ENCODE measurements at regions not wholly inside any gene's neighbourhood (a gene's known extent, or its start where the extent isn't known, plus 50 kb on each side); places are given as distances from the start of the nearest gene placed in this dataset.
"Not testable (repeated sequence)": the region's sequence is repeated elsewhere in the genome, so short reads cannot be mapped to it uniquely, and the experiment has no call there.

- DNase-seq (ENCODE audit: low spot score) = not testable (repeated sequence)
Observed at GRCh38 chr9:75459311-75459710, 371.0 kb downstream of the OSTF1 start.

GRCh38 chr9:75461183-75461582, 372.9 kb downstream of the OSTF1 start:
- no peak for DNase-seq (ENCODE audit: low spot score)

GRCh38 chr9:75462866-75463265, 374.6 kb downstream of the OSTF1 start:
- DNase-seq (ENCODE audit: low spot score) = no peak

GRCh38 chr9:75463871-75464270, 375.6 kb downstream of the OSTF1 start:
- no peak for DNase-seq (ENCODE audit: low spot score)

- DNase-seq (ENCODE audit: low spot score) = no peak
Observed at GRCh38 chr9:75464726-75465125, 376.4 kb downstream of the OSTF1 start.

- DNase-seq (ENCODE audit: low spot score) = no peak
Observed at GRCh38 chr9:75467142-75467541, 378.8 kb downstream of the OSTF1 start.

- no peak for DNase-seq (ENCODE audit: low spot score)
Observed at GRCh38 chr9:75471549-75472114, 383.3 kb downstream of the OSTF1 start.

GRCh38 chr9:75482566-75482965, 394.3 kb downstream of the OSTF1 start:
- DNase-seq (ENCODE audit: low spot score) = no peak

- no peak for DNase-seq (ENCODE audit: low spot score)
Observed at GRCh38 chr9:75483636-75484035, 395.3 kb downstream of the OSTF1 start.

- no peak for DNase-seq (ENCODE audit: low spot score)
Observed at GRCh38 chr9:75487856-75488718, 399.8 kb downstream of the OSTF1 start.

GRCh38 chr9:75488719-75489110, 400.4 kb downstream of the OSTF1 start:
- DNase-seq (ENCODE audit: low spot score) = no peak

- no peak for DNase-seq (ENCODE audit: low spot score)
Observed at GRCh38 chr9:75490326-75490725, 400.1 kb upstream of the PCSK5 start.

- no peak for DNase-seq (ENCODE audit: low spot score)
Observed at GRCh38 chr9:75491533-75491932, 398.9 kb upstream of the PCSK5 start.

- DNase-seq (ENCODE audit: low spot score) = no peak
Observed at GRCh38 chr9:75499812-75500211, 390.7 kb upstream of the PCSK5 start.

GRCh38 chr9:75500479-75500878, 390.0 kb upstream of the PCSK5 start:
- DNase-seq (ENCODE audit: low spot score) = no peak

- DNase-seq (ENCODE audit: low spot score) = not testable (repeated sequence)
Observed at GRCh38 chr9:75500940-75501339, 389.5 kb upstream of the PCSK5 start.

GRCh38 chr9:75504721-75505120, 385.8 kb upstream of the PCSK5 start:
- no peak for DNase-seq (ENCODE audit: low spot score)

GRCh38 chr9:75505654-75506053, 384.8 kb upstream of the PCSK5 start:
- no peak for DNase-seq (ENCODE audit: low spot score)

GRCh38 chr9:75529463-75529862, 361.0 kb upstream of the PCSK5 start:
- DNase-seq (ENCODE audit: low spot score) = no peak

GRCh38 chr9:75531588-75531987, 358.9 kb upstream of the PCSK5 start:
- no peak for DNase-seq (ENCODE audit: low spot score)

- DNase-seq (ENCODE audit: low spot score) = no peak
Observed at GRCh38 chr9:75532233-75533050, 358.0 kb upstream of the PCSK5 start.

GRCh38 chr9:75539523-75539922, 350.9 kb upstream of the PCSK5 start:
- no peak for DNase-seq (ENCODE audit: low spot score)

- DNase-seq (ENCODE audit: low spot score) = no peak
Observed at GRCh38 chr9:75540185-75540584, 350.3 kb upstream of the PCSK5 start.

All from germinal center (tissue), 1 donor.